Posterior cingulate gyrus (tissue), 11 donors: ENCODE measurements at regions not wholly inside any gene's neighbourhood (a gene's known extent, or its start where the extent isn't known, plus 50 kb on each side); places are given as distances from the start of the nearest gene placed in this dataset.

Experiments used
- DNase-seq, 10 donors: peaks; one replicate each; pipeline versions ENCODE4 v3.0.0 to v3.0.0-alpha.2; 2020 to 2021; ENCODE audit warnings: mixed read lengths in 3 of 10
- intact Hi-C: fragments of 100-400 bp; cut with DNase I; formaldehyde crosslinking; loops from one replicate; pipeline ENCODE4 v1.15.1; 2023

DNA sequence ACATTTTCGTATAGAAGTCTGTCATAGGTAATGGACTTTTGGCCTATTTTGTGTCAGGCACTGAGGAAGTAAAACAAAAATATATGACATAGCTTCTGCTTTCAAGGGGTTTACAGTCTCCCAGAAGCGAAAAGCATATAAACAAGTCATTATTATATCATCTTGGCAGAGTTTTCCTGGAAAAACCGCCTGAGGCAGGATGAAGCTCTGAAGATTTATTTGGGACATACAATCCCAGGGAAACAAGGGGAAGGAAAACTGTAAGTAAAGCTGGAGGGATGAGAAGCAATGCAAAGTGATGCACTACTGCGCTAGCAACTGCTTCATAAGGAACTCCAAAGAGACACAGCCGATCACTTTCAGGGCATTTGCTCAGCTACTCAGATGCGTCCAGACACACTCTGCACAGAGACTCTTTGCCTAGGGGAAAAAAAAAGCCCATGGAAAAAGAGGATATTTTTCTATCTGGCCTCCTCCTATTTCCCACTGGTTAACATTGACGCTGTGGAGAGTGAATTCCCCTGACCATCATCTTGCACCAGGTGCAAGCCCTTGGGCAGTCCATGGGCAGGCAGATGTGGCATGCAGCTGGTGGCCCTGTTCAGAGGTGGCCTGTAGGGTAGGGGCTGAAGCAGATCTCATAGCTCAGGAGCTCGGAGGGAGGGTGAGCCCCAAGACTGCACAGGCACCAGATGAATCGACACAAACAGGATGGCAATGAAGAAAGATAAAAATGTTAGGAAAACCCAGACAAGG lies 158.1 kb downstream of the METTL4 start:
- intact Hi-C loops = no loop called here
- DNase-seq = peak in 1 of 10 donors; percentile 55

DNA sequence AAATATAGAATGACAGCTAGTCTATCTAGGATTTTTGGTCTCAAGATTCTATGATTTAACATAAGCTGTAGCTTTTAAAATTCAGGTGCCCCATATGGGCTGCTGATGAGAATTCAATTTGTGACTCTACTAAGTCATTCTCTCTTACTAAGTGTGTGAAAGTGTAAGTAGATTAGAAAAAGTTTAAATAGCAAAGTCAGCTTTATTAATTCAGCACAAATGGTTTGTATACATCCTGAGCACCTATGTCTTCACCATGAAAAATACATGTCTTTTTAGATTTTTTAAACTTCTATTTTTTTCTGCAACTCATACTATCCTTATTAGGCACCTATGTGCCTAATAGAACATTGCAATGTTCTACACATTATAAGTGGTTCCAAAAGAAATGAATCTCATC lies 157.1 kb downstream of the METTL4 start:
- DNase-seq = no peak

DNA sequence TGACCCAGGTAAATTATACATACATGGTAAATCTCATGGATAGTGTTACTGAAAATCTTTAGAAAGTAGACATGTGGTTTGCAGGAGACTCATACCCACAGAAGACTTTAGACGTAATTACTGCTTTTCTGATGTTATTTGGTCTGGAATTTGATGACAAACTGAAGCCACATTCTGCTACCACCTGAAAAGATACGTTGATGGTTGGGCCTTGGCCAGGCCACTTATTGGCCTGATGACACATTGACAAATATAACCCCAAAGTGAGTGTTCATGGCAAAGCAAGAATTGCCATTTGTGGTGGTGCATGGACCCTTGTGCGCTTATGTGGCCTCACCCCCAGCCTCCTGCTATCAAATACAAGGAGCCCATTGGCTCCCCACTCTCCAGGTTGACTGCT lies 155.6 kb downstream of the METTL4 start:
- DNase-seq = no peak
- intact Hi-C loops = no loop called here

More for the DNA sequence above, 157.1 kb downstream of the METTL4 start:
- intact Hi-C loops = no loop called here

DNA sequence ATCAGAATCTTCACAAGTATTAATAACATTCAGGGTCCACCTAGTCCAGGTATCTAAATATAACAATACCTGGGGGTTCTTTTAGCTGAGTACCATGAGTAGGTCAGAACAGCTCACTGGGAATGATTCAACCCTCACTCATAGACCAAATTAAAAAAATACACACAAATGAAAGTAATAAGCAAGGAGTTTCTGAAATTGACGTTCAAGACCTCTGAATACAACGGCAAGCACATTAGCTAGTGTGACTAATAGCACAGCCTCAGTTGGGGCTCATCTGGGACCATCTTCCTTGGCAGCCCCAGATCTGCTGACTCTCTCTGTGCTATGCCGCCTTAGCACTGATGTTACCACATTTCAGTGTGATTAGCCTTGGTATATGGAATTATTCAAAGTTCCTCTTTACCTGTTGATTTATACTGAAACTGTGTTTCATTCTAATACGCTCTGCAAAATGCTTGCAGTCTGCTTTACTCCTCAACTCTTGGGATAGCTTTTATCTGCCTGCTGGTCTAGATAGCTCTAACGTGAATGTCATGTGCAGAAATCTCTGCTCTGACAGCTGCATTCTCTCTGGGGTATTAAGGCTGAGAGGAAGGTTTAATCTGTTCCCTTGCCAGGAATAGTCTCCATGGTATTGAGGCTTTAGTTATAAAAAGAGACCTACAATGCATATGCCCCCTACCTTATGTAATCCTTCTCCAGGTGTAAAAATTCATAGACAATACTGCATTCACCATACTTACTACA lies 153.3 kb downstream of the METTL4 start:
- intact Hi-C loops = no loop called here
- no peak for DNase-seq

DNA sequence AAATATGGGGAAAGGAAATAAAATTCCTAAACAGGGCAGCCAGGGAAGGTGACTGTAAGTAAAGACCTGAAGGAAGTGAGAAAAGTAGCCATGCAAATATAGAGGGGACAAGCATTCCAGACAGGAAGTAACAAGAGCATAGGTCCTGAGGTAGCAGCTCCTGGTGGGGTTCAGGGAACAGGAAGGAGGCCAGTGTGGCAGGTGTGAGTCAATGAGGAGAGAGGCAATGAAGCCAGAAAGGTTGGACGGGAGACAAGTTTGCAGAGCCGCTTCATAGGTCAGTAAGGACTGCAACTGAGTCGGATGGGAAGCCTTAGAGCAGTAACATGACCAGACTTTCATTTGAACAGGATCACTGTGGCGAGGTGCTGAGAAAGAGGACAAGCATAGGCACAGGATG lies 150.9 kb downstream of the METTL4 start:
- DNase-seq = no peak
- intact Hi-C loops = no loop called here

DNA sequence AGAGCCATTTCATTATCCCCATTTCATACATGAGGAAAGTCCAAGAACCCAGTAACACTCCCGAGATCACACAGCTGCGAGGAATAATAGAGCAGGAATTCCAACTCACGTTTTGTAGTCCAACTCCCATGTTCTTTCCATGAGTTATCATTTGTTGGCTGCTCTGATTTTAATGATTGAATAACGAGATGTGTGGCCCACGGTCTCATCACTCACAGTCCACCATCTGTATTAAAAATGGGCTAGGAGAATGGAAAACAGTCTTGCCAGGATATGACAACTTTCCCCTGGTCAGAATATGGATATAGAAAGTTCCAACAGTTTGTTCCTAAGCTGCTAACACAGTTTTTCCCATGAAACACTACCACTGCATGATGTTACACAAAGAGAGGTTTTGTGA lies 147.5 kb downstream of the METTL4 start:
- DNase-seq = no peak
- intact Hi-C loops = no loop called here

DNA sequence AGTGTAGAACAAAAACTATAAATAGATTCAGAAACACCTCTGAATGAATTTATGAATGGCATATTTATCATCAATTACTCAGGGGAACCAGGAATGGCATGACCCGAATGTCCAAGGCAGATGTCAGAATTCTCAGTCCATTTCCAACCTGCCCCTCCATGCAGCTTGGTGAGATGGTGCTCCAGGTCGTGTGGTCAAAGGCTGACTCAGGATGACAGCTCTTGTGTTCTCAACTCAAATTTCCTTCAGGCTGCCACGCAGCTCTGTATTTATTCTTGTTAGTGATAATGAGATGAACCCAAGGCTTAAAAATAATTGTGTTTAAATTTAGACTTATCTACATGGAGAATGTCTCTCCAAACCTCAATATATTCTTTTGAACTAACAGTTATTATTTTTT lies 146.9 kb downstream of the METTL4 start:
- DNase-seq = no peak
- intact Hi-C loops = no loop called here

DNA sequence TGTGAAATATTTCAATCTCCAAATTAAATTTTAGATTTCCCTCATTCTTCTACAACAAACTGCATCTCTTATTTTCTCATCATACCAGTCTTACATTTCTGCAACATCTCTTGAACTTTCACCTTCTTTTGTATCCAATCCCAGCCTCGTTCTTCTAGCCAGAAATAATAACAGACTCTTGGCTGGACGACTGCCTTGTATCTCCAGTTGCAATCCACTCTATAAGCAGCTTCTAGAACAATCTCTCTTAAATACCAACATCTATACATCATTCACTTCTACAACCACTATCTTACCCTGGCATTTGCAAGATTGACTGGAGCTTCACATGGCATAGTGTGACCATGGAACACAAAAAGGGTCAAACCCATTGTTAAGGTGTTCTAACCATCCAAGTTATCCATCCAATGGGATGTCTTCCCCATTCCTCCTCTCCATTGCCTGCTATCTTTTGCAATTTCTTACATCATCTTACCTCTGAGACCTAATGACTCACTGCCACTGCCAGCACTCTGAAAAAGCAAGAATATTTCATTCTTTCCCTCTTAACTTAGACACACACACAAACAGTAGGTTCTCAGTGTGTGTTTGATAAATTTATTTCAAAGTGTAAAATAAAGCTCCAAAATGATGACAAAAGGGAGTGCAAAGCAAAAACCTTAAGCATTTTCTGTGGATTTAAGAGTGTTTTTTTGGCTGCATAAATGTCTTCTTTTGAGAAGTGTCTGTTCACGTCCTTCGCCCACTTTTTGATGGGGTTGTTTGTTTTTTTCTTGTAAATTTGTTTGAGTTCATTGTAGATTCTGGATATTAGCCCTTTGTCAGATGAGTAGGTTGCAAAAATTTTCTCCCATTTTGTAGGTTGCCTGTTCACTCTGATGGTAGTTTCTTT lies 145.6 kb downstream of the METTL4 start:
- intact Hi-C loops = no loop called here
- no peak for DNase-seq

DNA sequence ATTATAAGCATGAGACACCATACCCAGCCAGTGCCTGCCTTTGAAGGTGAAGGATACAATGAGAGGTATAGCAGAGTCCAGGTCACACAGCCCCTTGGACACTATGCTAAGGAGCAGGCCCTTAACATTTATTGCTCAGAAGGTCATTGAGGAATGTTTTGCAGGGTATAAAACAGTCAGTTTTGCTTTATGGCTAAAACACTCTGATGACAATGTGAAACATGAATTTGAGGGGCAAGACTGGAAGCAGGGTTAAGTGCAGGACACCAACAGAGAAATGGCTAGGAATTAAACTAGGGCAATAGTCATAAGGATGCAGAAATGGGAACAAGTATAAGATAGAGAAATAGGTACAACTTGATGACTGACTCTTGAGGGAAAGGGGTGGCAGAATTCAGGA lies 141.1 kb downstream of the METTL4 start:
- intact Hi-C loops = no loop called here
- no peak for DNase-seq

DNA sequence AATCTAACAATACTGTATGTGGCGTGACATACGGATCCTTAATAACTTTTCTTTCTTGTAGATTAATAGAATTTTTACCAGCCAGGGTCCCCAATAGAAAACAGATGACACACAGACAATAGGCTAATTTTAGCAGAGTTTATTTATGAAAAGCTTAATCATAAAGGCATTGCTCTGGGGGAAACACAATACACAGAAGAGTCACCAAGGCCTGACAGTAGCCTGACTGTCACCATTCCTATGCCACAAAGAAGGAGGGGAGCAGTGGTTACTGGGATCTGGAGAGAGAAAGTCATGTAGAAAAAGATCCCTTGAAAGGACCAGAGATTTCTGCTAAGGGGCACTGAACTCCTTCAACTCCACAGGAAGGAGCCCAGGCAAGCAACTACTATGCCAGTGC lies 139.5 kb downstream of the METTL4 start:
- intact Hi-C loops = no loop called here
- DNase-seq = no peak

DNA sequence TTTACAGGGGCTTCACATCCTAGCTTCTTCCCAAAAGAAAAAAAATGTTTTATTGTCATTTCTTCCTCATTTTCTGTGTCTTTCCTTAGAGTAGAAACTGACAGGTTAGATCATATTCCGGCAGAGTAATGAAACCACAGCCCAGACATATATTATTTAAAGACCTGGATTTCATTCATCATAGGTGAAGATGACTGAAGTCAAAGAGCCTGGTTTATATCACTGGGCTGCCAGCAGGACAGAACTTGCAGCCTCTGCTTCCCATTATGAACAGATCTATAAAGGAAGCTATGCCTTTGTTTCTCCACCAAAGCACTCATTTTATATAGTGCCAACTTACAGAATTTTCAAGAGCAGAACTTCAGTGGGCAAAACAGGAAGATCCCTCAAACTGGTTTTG lies 137.9 kb downstream of the METTL4 start:
- intact Hi-C loops = no loop called here
- DNase-seq = no peak

DNA sequence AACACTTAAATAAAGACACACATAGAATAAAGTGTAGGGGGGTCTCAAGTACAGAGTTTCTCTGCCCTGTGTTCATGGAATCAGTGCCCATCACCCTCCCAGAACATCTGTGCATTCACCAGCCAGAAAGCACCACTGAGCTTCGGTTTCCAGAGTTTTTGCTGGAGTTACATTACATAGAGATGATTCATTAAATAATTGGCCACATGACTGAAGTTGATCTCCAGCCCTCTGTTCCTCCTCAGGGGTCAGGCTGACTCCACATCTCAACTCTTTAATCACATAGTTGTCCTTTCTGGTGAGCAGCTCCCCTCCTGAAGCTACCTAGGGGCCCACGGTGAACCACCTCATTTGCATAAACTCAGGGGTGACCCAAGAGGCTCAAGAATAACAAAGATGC lies 129.8 kb downstream of the METTL4 start:
- no peak for DNase-seq
- intact Hi-C loops = no loop called here

DNA sequence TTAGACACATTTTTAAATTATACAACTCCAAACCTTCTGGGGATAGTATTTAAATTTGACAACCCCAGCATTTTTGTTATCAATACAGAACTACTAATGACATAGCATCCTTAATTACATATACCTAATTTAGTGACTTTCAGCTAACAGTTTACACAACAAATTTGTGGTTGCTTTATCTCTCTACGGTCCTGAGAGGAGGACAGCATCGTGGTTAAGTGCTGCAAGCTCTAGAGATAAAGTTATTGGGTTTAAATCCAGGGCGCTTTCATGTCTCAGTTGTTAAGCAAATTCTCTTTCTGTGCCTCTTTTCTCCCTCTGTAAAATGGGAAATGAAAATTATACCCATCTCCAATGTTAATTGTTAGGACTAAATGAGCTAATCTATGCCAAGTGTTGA lies 129.3 kb downstream of the METTL4 start:
- intact Hi-C loops = no loop called here
- no peak for DNase-seq

DNA sequence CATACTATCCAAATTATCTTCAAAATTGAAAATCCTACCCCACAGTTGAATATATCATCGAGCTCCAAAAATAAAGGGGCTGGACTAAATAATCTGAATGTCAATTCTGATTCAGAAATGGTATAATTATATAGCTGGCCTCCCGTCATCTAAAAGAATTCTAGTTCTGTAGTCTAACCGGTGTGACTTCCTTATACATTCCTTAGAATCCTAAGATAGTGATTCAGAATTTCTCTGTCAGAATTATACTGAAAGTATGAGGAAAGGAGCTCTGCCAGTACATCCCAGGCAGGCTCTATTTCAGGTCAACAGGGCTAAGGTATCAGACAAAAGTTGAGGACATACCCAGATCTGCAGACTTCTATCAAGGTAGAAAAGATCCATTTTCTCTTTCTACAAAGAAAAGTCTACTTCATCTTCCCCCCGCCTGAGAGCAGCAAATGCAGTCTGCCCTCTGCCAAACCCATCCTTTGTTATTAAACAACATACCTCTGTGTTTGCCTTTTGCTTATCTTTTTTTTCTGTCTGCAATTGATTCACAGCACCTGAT lies 128.5 kb downstream of the METTL4 start:
- intact Hi-C loops = no loop called here
- DNase-seq = no peak

DNA sequence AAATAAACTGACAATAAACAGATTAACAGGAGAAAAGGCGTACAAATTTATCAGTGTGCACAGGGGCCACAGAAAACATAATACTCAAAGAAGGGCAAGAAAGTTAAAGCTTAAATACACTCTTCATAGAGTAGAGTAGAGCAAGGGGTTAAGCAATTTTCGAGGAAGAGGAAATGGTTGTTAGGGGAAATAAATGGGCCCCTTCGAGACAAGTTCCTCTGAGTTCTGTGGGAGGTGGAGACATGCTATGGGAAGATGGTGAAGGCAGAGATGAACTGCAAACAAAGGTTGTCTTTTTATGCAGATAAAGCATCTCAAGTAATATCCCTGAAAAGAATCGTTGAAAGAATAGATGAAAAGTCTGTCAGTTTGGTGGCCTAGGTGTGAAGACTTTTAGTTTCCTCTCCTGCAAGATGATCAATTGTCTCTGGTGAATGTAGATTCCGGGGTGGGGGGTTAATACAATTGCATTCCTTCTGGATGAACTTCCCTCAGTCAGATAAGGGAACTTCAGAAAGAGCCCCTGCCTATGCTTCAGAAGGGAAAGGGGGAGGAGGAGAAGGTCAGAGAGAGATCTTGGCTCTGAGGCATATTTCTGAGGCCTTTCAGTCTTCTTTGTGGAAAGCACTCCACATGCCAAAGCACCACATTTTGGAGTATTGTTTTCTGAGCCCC lies 127.0 kb downstream of the METTL4 start:
- intact Hi-C loops = no loop called here
- no peak for DNase-seq

DNA sequence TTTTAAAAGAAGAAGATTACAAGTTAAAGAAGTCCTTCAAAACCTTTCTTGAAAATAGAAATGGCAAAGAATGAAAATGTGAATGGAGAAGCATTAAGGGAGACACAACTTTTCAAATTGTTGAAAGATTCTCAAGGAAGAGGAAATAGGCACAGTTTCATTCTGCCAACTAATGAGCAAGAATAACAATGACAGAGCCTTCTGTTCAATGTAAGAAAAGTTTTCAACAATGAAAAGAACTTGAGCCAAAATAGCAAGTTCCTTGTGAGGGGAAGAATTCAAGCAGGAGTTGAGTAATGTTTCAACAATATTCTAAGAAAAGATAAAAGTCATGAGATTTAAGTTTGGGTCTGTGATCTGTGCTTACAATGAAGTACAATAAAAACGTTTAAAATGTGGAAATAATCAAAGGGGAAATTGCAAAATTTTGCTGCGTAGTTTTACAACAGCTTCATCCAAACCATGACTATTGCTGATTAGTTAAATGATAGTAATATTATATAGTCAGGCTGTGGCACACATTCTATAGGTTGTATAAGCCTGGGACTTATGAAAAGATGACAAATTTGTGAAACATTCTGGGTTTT lies 122.6 kb downstream of the METTL4 start:
- DNase-seq = no peak
- intact Hi-C loops = no loop called here

DNA sequence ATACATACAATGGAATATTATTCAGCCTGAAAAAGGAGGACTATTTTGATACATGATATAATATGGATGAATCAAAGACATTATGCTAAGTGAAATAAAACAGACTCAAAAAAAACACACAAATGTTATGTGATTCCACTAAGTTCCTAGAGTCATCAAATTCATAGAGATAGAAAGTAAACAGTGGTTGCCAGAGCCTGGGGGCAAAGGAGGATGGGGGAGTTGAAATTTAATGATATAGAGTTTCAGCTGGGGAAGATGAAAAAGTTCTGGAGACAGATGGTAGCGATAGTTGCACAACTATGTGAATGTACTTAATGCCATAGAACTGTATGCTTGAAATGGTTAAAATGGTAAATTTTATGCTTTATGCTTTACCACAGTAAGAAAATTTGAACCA lies 119.7 kb downstream of the METTL4 start:
- no peak for DNase-seq
- intact Hi-C loops = no loop called here

DNA sequence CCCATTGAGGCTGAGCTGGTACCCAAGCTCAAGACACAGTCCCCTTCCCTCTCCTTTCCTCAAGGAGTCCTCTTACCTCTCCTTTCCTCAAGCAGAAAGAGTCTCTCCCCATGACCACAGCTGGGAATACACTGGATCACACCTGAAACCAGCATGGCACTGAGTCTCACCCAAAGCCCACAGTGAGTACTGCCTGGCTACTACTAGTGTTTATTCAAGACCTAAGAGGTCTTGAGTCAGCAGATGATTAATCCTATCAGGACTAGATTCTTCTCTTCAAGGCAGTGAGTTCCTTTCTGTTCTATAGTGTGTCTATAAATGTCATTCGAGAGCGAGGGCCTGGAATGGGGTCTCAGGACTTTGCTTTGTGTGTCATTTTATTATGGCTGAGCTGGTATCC lies 111.4 kb downstream of the METTL4 start:
- intact Hi-C loops = no loop called here
- no peak for DNase-seq

DNA sequence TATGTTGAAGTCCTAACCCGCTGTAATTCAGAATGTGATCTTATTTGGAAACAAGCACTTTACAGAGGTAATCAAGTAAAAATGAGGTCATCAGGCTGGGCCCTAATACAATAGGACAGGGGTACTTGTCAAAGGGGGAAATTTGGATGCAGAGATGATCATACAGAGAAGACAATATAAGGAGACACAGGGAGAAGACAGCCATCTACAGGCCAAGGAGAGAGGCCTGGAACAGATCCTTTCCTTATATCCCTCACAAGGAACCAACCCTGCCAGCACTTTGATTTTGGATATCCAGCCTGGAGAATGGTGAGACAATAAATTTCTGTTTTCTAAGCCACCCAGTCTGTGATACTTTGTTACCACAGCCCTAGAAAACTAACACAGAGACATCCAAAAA lies 104.3 kb downstream of the METTL4 start:
- intact Hi-C loops = no loop called here
- no peak for DNase-seq

DNA sequence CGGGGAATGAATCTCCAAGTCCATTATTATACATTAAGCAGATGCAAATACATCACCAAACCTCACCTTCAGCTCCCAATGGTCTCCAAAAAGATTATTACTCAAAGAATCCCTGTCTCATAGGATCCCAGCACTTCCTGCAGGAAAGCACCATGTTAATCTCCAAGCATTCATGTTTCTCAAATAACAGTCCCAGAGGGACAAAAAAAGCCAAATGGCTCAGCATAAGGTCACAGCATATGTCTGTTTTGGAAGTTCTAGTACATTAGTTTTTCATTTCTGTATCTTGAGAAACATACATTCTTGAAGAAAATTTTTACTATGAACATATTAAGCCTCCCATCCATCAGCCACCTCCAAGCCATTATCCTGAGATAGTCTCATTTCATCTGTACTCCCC lies 103.3 kb downstream of the METTL4 start:
- DNase-seq = no peak
- intact Hi-C loops = no loop called here
